GM12875 (cell line): ENCODE measurements at regions not wholly inside any gene's neighbourhood (a gene's known extent, or its start where the extent isn't known, plus 50 kb on each side); places are given as distances from the start of the nearest gene placed in this dataset.
"Not testable (repeated sequence)": the region's sequence is repeated elsewhere in the genome, so short reads cannot be mapped to it uniquely, and the experiment has no call there.

ENCODE experiments used
- H3K4me3 ChIP-seq: one replicate; pipeline ENCODE4 v1.5.1; 2011; ENCODE audit warnings: low read depth, low read length, control low read depth
- CTCF ChIP-seq: IDR thresholded peaks from 2 replicates; pipeline ENCODE4 v1.5.1; 2011; ENCODE audit warnings: low read depth, mild to moderate bottlenecking, control low read depth, inconsistent platforms, low read length, moderate library complexity, borderline replicate concordance; ENCODE audit not compliant: insufficient read depth

- no peak for TF ChIP-seq CTCF
Measured at GRCh38 chr14:105982664-105983063, 456.3 kb downstream of the TMEM121 start.

GRCh38 chr14:105986894-105987284 is 460.5 kb downstream of the TMEM121 start:
- TF ChIP-seq CTCF, result no peak
- no peak overlapping the region for H3K4me3 ChIP-seq

More at GRCh38 chr14:105982664-105983063, 456.3 kb downstream of the TMEM121 start:
- H3K4me3 ChIP-seq, result no peak overlapping the region

GRCh38 chr14:105987563-105987962 is 461.2 kb downstream of the TMEM121 start:
- no peak overlapping the region for H3K4me3 ChIP-seq
- no peak for TF ChIP-seq CTCF

- no peak for TF ChIP-seq CTCF
- H3K4me3 ChIP-seq, result no peak overlapping the region
Measured at GRCh38 chr14:105989566-105990302, 463.4 kb downstream of the TMEM121 start.

GRCh38 chr14:105991677-105992076 is 465.3 kb downstream of the TMEM121 start:
- not testable (repeated sequence) for H3K4me3 ChIP-seq

- H3K4me3 ChIP-seq, result no peak overlapping the region
- TF ChIP-seq CTCF, result no peak
Measured at GRCh38 chr14:105993814-105994213, 467.4 kb downstream of the TMEM121 start.

GRCh38 chr14:105995011-105995710 is 468.8 kb downstream of the TMEM121 start:
- H3K4me3 ChIP-seq, result not testable (repeated sequence)

- not testable (repeated sequence) for H3K4me3 ChIP-seq
Measured at GRCh38 chr14:105998597-105998996, 472.2 kb downstream of the TMEM121 start.
